Esophagus squamous epithelium (tissue), 5 donors: ENCODE measurements at regions not wholly inside any gene's neighbourhood (a gene's known extent, or its start where the extent isn't known, plus 50 kb on each side); places are given as distances from the start of the nearest gene placed in this dataset.

Experiments used
- DNase-seq: peaks from one replicate; lab custom pipeline; 2025; lab: John Stamatoyannopoulos, UW
- H3K27ac ChIP-seq, 4 donors: fragments of 200-600 bp; sonication (generic); one replicate each; pipeline ENCODE4 v1.5.1; 2016 to 2019; ENCODE audit warnings: mild to moderate bottlenecking in 1 of 4
- H3K27me3 ChIP-seq, 4 donors: fragments of 200-600 bp; sonication (generic); 1 replicate in 3 of 4; 2 replicates in 1 of 4; pipeline versions ENCODE4 v1.5.1 to v1.6.0; 2017 to 2021; ENCODE audit warnings: antibody characterized with exemption in 1 of 4
- H3K36me3 ChIP-seq, 3 donors: fragments of 200-600 bp; sonication (generic); one replicate each; pipeline ENCODE4 v1.5.1; 2016 to 2019
- H3K4me1 ChIP-seq, 3 donors: fragments of 200-600 bp; sonication (generic); one replicate each; pipeline ENCODE4 v1.5.1; 2017 to 2019
- H3K4me3 ChIP-seq, 4 donors: fragments of 200-600 bp; sonication (generic); 1 replicate in 3 of 4; 2 replicates in 1 of 4; pipeline ENCODE4 v1.5.1; 2016 to 2019; ENCODE audit warnings: mild to moderate bottlenecking in 2 of 4, moderate library complexity in 1 of 4
- H3K9me3 ChIP-seq, 3 donors: fragments of 200-600 bp; sonication (generic); one replicate each; pipeline ENCODE4 v1.5.1; 2016 to 2019
- CTCF ChIP-seq, 6 experiments: fragments of 450-650 bp in 4 of 6; fragments of 200-600 bp in 2 of 6; sonication (generic) in 2 of 6; IDR thresholded peaks; one replicate each; pipeline ENCODE4 v1.5.1; 2016 to 2019; ENCODE audit warnings: antibody characterized with exemption in 6 of 6, mild to moderate bottlenecking in 4 of 6, moderate library complexity in 4 of 6
- POLR2A ChIP-seq, 4 donors: fragments of 450-650 bp; IDR thresholded peaks; one replicate each; pipeline ENCODE4 v1.6.1; 2017; ENCODE audit warnings: antibody characterized with exemption in 4 of 4, mild to moderate bottlenecking in 4 of 4, moderate library complexity in 3 of 4
- WGBS, 2 donors: methylation state at CpG; one replicate each; pipeline ENCODE4 v1.1.5; 2018; 5-methylcytosine and 5-hydroxymethylcytosine counted together
- intact Hi-C: fragments of 100-400 bp; cut with DNase I; formaldehyde crosslinking; loops from one replicate; pipeline ENCODE4 v1.15.0; 2022
- donor health status: DM: yes; HTN: yes; CAD: no.

- Histone ChIP-seq H3K4me1 (no peaks in the 10 kb centered on the region), H3K9me3 (no peaks in the 10 kb centered on the region), H3K27me3 (no peaks in the 10 kb centered on the region), H3K27ac (no peak overlapping the region), H3K36me3 (no peaks in the 10 kb centered on the region), H3K4me3 (no peak overlapping the region)
- intact Hi-C loops = no loop called here
- no peak for DNase-seq
- TF ChIP-seq POLR2A (IDR thresholded peaks at IDR 0.05) (no peak), CTCF (IDR thresholded peaks at IDR 0.05) (no peak)
These were observed 197.7 kb downstream of the UBE2E3 start for GRCh38 chr2:181178130-181178529.

- no peak overlapping the region for H3K27ac ChIP-seq
- no peaks in the 10 kb centered on the region for H3K36me3 ChIP-seq
- intact Hi-C loops = no loop called here
- DNase-seq = no peak
- 68 to 70% methylated on average over 2 of the region's 2 CpGs for WGBS, 2 donors
- no peaks in the 10 kb centered on the region for H3K4me1 ChIP-seq
- no peak overlapping the region for H3K4me3 ChIP-seq
- TF ChIP-seq CTCF (IDR thresholded peaks at IDR 0.05) (peak in 2 of 6 experiments; percentile 23 to 25), POLR2A (IDR thresholded peaks at IDR 0.05) (no peak)
- no peaks in the 10 kb centered on the region for H3K27me3 ChIP-seq
- no peaks in the 10 kb centered on the region for H3K9me3 ChIP-seq
These were observed 198.5 kb downstream of the UBE2E3 start for GRCh38 chr2:181178823-181179412.

GRCh38 chr2:181183878-181184542 is 203.6 kb downstream of the UBE2E3 start:
- DNase-seq = no peak
- Histone ChIP-seq H3K4me1 (no peaks in the 10 kb centered on the region), H3K27ac (no peak overlapping the region), H3K36me3 (no peaks in the 10 kb centered on the region), H3K4me3 (no peak overlapping the region), H3K9me3 (no peaks in the 10 kb centered on the region), H3K27me3 (no peaks in the 10 kb centered on the region)
- TF ChIP-seq CTCF (IDR thresholded peaks at IDR 0.05) (no peak), POLR2A (IDR thresholded peaks at IDR 0.05) (no peak)
- 61 to 75% methylated on average over 4 of the region's 4 CpGs for WGBS, 2 donors
- intact Hi-C loops = no loop called here

- no peak for DNase-seq
- intact Hi-C loops = no loop called here
- H3K27me3 ChIP-seq = no peaks in the 10 kb centered on the region
- whole genome bisulfite sequencing, 2 donors = 81 to 92% methylated on average over 4 to 6 of the region's 6 CpGs
- H3K4me1 ChIP-seq = no peaks in the 10 kb centered on the region
- no peaks in the 10 kb centered on the region for H3K36me3 ChIP-seq
- TF ChIP-seq POLR2A (IDR thresholded peaks at IDR 0.05) = no peak
- TF ChIP-seq CTCF (IDR thresholded peaks at IDR 0.05) = no peak
- no peak overlapping the region for H3K4me3 ChIP-seq
- H3K9me3 ChIP-seq = no peaks in the 10 kb centered on the region
- no peak overlapping the region for H3K27ac ChIP-seq
These were observed 205.0 kb downstream of the UBE2E3 start for GRCh38 chr2:181185421-181185820.

GRCh38 chr2:181185948-181186347 is 205.5 kb downstream of the UBE2E3 start:
- TF ChIP-seq CTCF (IDR thresholded peaks at IDR 0.05) = no peak
- no peak for TF ChIP-seq POLR2A (IDR thresholded peaks at IDR 0.05)
- H3K36me3 ChIP-seq = no peaks in the 10 kb centered on the region
- H3K9me3 ChIP-seq = no peaks in the 10 kb centered on the region
- intact Hi-C loops = no loop called here
- DNase-seq = no peak
- no peaks in the 10 kb centered on the region for H3K4me1 ChIP-seq
- no peak overlapping the region for H3K27ac ChIP-seq
- H3K27me3 ChIP-seq = no peaks in the 10 kb centered on the region
- no peak overlapping the region for H3K4me3 ChIP-seq
- WGBS, 2 donors = 82 to 87% methylated on average over 4 of the region's 4 CpGs
